ENCODE measurements at regions not wholly inside any gene's neighbourhood (a gene's known extent, or its start where the extent isn't known, plus 50 kb on each side); places are given as distances from the start of the nearest gene placed in this dataset.

- TF ChIP-seq ZMYM2 (CRISPR knock-in tag; IDR thresholded peaks at IDR 0.05): no peak
- no peak for TF ChIP-seq MEF2D (CRISPR knock-in tag; IDR thresholded peaks at IDR 0.05)
- TF ChIP-seq MYPOP (CRISPR knock-in tag; IDR thresholded peaks at IDR 0.05): no peak
- no peak for TF ChIP-seq GATA4 (IDR thresholded peaks at IDR 0.05; ENCODE audit: borderline replicate concordance, low read depth)
- no peak for TF ChIP-seq POLR2A (IDR thresholded peaks at IDR 0.05; ENCODE audit: insufficient read depth in 1 of 2, low read depth in 2 of 2, low read length in 2 of 2)
- no peak for TF ChIP-seq RELA (CRISPR knock-in tag; IDR thresholded peaks at IDR 0.05)
- TF ChIP-seq CTCF (CRISPR knock-in tag; IDR thresholded peaks at IDR 0.05): no peak
- no peak for TF ChIP-seq ZNF292 (CRISPR knock-in tag; IDR thresholded peaks at IDR 0.05; ENCODE audit: borderline replicate concordance, low read depth)
- TF ChIP-seq HNF4A (CRISPR knock-in tag; IDR thresholded peaks at IDR 0.05): no peak
- TF ChIP-seq ZNF274 (CRISPR knock-in tag; IDR thresholded peaks at IDR 0.05): no peak
- TF ChIP-seq ZFP91 (CRISPR knock-in tag; IDR thresholded peaks at IDR 0.05; ENCODE audit: borderline replicate concordance): no peak
- TF ChIP-seq NFYC (CRISPR knock-in tag; IDR thresholded peaks at IDR 0.05): no peak
- no peak for TF ChIP-seq ZNF607 (CRISPR knock-in tag; IDR thresholded peaks at IDR 0.05; ENCODE audit: borderline replicate concordance)
Measured at GRCh38 chr2:157152362-157152761, 105.1 kb upstream of the GALNT5 start.

Measured in HepG2 (cell line).